Inferior parietal cortex (tissue), 1 donor: ENCODE measurements at regions not wholly inside any gene's neighbourhood (a gene's known extent, or its start where the extent isn't known, plus 50 kb on each side); places are given as distances from the start of the nearest gene placed in this dataset.
A peak's percentile ranks its signal among the peaks of the same experiment; 100 is the strongest.

Experiments used
- DNase-seq: peaks from one replicate; pipeline ENCODE4 v3.0.0-alpha.2; 2016; ENCODE audit errors: extremely low spot score

- DNase-seq: no peak
Observed at GRCh38 chr3:5069627-5070026, 52.5 kb upstream of the ARL8B start.

- DNase-seq: peak; percentile 52
Observed at GRCh38 chr3:5071061-5071460, 51.0 kb upstream of the ARL8B start.

- DNase-seq: no peak
Observed at GRCh38 chr3:5072100-5072816, 49.8 kb upstream of the ARL8B start.
